Fibroblast of villous mesenchyme (primary cell): ENCODE measurements at regions not wholly inside any gene's neighbourhood (a gene's known extent, or its start where the extent isn't known, plus 50 kb on each side); places are given as distances from the start of the nearest gene placed in this dataset.

Experiments used
- DNase-seq: peaks from one replicate; pipeline ENCODE4 v3.0.0-alpha.2; 2010; ENCODE audit warnings: low read depth
- H3K4me3 ChIP-seq: 2 replicates; pipeline ENCODE4 v1.5.1; 2011; ENCODE audit warnings: low read depth, mild to moderate bottlenecking, low read length
- TF ChIP-seq, protein P1 (sequence below): IDR thresholded peaks from 2 replicates; pipeline ENCODE4 v1.5.1; 2012; ENCODE audit warnings: low read depth, mild to moderate bottlenecking, low read length; ENCODE audit not compliant: insufficient read depth

DNA sequence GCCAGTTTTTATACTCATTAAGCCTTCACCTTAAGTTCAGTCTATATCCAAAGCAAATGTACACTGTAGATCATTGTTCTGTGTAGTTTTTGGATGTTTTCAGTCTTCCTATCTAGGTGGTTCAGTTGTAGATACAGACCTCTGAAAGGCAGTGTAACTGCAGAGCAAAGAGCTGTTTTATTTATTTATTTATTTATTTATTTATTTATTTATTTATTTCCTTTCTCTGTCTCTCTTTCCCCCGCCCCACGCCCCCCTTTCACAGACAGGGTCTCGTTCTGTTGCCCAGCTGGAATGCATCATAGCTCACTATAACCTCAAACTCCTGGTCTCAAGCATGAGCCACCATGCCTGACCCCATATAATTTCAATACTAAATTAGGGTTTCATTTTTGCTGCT lies 281.8 kb upstream of the KLHL1 start:
- no peak overlapping the region for H3K4me3 ChIP-seq
- TF ChIP-seq, protein P1, sequence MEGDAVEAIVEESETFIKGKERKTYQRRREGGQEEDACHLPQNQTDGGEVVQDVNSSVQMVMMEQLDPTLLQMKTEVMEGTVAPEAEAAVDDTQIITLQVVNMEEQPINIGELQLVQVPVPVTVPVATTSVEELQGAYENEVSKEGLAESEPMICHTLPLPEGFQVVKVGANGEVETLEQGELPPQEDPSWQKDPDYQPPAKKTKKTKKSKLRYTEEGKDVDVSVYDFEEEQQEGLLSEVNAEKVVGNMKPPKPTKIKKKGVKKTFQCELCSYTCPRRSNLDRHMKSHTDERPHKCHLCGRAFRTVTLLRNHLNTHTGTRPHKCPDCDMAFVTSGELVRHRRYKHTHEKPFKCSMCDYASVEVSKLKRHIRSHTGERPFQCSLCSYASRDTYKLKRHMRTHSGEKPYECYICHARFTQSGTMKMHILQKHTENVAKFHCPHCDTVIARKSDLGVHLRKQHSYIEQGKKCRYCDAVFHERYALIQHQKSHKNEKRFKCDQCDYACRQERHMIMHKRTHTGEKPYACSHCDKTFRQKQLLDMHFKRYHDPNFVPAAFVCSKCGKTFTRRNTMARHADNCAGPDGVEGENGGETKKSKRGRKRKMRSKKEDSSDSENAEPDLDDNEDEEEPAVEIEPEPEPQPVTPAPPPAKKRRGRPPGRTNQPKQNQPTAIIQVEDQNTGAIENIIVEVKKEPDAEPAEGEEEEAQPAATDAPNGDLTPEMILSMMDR: no peak
- no peak for DNase-seq

DNA sequence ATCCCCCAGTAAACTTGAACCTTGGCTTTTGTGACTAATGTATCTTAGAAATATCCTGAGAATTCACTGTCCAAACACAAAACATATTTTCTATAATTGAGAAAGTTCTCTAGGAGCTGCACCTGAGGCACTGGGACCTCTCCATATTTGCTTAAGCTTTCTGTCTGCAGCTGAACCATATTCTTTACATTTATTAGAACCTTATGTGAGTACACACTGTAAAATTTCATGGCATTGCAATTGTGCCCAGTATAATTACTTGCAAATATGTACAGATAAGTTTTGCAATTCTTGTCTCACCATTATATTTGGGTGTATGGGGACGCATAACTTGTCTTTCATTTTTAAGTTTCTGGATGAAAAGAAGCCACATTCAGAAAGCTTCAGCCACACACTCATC lies 280.7 kb upstream of the KLHL1 start:
- TF ChIP-seq, protein P1: no peak
- no peak for DNase-seq
- H3K4me3 ChIP-seq: no peak overlapping the region

DNA sequence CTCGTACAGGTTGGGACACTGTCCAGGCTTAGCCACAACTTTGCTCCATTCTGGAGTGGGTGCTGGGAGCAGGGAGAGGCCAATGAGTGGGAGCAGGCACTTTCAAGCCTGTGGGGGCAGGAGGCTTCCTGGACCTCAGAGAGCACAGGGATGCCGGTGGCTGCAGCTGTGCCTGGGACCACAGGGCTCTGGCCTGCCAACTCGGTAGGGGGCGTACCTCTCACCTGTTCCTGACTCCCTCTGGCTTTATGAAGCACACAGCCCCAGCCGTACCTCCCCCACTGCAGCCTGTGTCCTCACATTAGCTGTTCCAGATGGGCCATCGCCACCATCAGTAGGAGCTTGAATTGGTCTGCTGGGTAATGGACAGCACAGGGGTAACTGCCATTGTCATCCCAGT lies 278.7 kb upstream of the KLHL1 start:
- DNase-seq: no peak
- TF ChIP-seq, protein P1: no peak
- no peak overlapping the region for H3K4me3 ChIP-seq

DNA sequence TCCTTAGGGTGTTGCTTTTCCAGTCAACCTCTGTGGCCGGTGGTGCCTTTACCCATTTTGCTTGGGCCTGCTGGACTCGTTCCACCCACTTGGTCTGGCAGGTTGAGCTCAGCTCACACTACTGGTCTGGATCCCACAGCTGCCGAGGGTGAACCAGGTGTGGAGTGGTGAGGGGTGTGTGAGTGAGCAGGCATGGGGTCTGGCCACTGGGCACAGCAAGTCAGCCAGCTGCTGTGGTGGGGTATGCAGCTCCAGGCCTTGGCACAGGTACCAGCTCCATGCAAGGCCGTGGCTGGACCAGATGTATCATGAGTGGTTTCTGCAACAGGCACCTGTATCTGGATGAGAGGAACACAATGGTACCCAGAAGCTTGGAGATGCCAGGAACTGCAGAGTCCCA lies 277.6 kb upstream of the KLHL1 start:
- DNase-seq: no peak
- no peak overlapping the region for H3K4me3 ChIP-seq
- TF ChIP-seq, protein P1: no peak

GRCh38 chr13:70384156-70384555 lies 275.9 kb upstream of the KLHL1 start:
- DNase-seq: no peak
- TF ChIP-seq, protein P1: no peak
- H3K4me3 ChIP-seq: no peak overlapping the region

- TF ChIP-seq, protein P1: no peak
- no peak for DNase-seq
- H3K4me3 ChIP-seq: no peak overlapping the region
Measured at GRCh38 chr13:70380809-70381208, 272.6 kb upstream of the KLHL1 start.

GRCh38 chr13:70375718-70376117 lies 267.5 kb upstream of the KLHL1 start:
- no peak for DNase-seq
- H3K4me3 ChIP-seq: no peak overlapping the region
- TF ChIP-seq, protein P1: no peak
